Neural progenitor cell (in vitro differentiated cells): ENCODE measurements at regions not wholly inside any gene's neighbourhood (a gene's known extent, or its start where the extent isn't known, plus 50 kb on each side); places are given as distances from the start of the nearest gene placed in this dataset.

Source experiments
- CTCF ChIP-seq: fragments of 200-600 bp; sonication (generic); IDR thresholded peaks from 2 replicates; pipeline ENCODE4 v1.5.1; 2017; ENCODE audit warnings: antibody characterized with exemption, mild to moderate bottlenecking
- EZH2 ChIP-seq: fragments of 200-600 bp; sonication (generic); IDR thresholded peaks from 2 replicates; pipeline ENCODE4 v1.6.1; 2017; ENCODE audit warnings: antibody characterized with exemption, mild to moderate bottlenecking, moderate library complexity

- TF ChIP-seq CTCF (no peak), EZH2 (no peak)
Observed at GRCh38 chr20:22387452-22387851, 196.9 kb downstream of the FOXA2 start.
